ENCODE measurements at regions not wholly inside any gene's neighbourhood (a gene's known extent, or its start where the extent isn't known, plus 50 kb on each side); places are given as distances from the start of the nearest gene placed in this dataset.

DNA sequence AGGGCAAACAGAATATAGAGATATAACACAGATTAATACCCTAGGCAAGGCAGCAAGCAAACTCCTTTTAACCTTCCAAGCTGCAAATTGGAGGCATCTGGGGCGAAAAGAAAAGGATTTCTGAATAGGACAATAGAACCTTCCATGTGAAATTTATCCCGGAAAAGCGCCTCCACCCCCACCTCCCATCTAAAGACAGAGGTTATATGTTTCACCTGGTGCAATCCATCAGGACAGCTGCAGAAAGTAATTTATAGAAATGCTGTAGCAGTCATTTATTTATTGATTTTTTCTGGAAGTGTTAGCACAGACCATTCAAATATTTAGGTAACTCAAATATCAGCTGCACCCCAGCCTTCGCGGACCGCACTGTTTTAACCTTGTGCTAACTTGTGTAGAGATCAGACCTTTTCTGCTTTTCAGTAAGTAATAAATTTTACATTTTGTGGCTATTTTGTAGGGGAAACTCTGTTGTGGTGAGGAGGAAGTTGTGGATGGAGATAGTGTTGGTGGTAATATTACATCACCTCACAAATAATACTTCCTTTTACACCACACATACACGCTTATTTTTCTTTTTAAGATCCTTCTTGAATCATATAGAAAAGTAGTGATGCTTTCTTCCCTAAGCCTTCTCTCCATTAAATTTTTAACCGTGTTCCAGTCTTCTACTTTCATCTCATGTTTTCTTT lies 919.3 kb upstream of the CDH2 start:
- TF ChIP-seq, protein P1, sequence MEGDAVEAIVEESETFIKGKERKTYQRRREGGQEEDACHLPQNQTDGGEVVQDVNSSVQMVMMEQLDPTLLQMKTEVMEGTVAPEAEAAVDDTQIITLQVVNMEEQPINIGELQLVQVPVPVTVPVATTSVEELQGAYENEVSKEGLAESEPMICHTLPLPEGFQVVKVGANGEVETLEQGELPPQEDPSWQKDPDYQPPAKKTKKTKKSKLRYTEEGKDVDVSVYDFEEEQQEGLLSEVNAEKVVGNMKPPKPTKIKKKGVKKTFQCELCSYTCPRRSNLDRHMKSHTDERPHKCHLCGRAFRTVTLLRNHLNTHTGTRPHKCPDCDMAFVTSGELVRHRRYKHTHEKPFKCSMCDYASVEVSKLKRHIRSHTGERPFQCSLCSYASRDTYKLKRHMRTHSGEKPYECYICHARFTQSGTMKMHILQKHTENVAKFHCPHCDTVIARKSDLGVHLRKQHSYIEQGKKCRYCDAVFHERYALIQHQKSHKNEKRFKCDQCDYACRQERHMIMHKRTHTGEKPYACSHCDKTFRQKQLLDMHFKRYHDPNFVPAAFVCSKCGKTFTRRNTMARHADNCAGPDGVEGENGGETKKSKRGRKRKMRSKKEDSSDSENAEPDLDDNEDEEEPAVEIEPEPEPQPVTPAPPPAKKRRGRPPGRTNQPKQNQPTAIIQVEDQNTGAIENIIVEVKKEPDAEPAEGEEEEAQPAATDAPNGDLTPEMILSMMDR (IDR thresholded peaks at IDR 0.05) = no peak
- no peak for TF ChIP-seq EZH2 (IDR thresholded peaks at IDR 0.05; ENCODE audit: borderline replicate concordance, insufficient read depth, low read depth, low read length, poor library complexity, severe bottlenecking)

All from B cell (primary cell).